ENCODE measurements at regions not wholly inside any gene's neighbourhood (a gene's known extent, or its start where the extent isn't known, plus 50 kb on each side); places are given as distances from the start of the nearest gene placed in this dataset.

GRCh38 chr10:59011972-59012632, 164.3 kb upstream of the PHYHIPL start:
- Histone ChIP-seq H4K20me1 (ENCODE audit: control insufficient read depth, insufficient read depth, low read length, poor library complexity, severe bottlenecking) (no peaks in the 10 kb centered on the region), H3K4me1 (ENCODE audit: control insufficient read depth in 2 of 2, insufficient read depth in 2 of 2, low read length in 2 of 2) (no peaks in the 10 kb centered on the region), H3K9me3 (ENCODE audit: control extremely low read depth in 1 of 3, control insufficient read depth in 2 of 3, insufficient read depth in 1 of 3, low read length in 2 of 3) (no peaks in the 10 kb centered on the region), H3K4me3 (ENCODE audit: control extremely low read depth in 1 of 5, extremely low read depth in 1 of 5, insufficient read depth in 1 of 5, low read depth in 2 of 5, low read length in 4 of 5) (no peak overlapping the region), H3K27ac (ENCODE audit: low read length in 2 of 2) (no peak overlapping the region), H3K36me3 (replicated peaks in 1 of 2; ENCODE audit: control extremely low read depth in 1 of 2, control insufficient read depth in 1 of 2, extremely low read depth in 1 of 2, insufficient read depth in 2 of 2, low read length in 1 of 2) (no peaks in the 10 kb centered on the region), H3K9ac (ENCODE audit: low read length) (no peak overlapping the region), H2AFZ (ENCODE audit: insufficient read depth, low read depth, low read length, poor library complexity, severe bottlenecking) (no peak overlapping the region), H3K27me3 (replicated peaks in 1 of 4; ENCODE audit: control extremely low read depth in 1 of 4, control insufficient read depth in 3 of 4, insufficient read depth in 4 of 4, low read length in 3 of 4) (no peaks in the 10 kb centered on the region), H3K79me2 (ENCODE audit: control insufficient read depth, insufficient read depth, low read length) (no peaks in the 10 kb centered on the region), H3K4me2 (replicated peaks; ENCODE audit: low read depth, low read length, poor library complexity, severe bottlenecking) (no peak overlapping the region)
- POLR2A ChIA-PET, result no interaction called here
- no peak for ATAC-seq (ENCODE audit: low read depth)
- H3K27ac Mint-ChIP-seq, result no peak overlapping the region
- no peak for DNase-seq
- TF ChIP-seq CTCF (IDR thresholded peaks at IDR 0.05) (no peak), EZH2 (IDR thresholded peaks at IDR 0.05; ENCODE audit: borderline replicate concordance, insufficient read depth, low read depth, low read length, poor library complexity, severe bottlenecking) (no peak)
- H3K27me3 Mint-ChIP-seq, result peaks cover 7% of the 10 kb centered on the region
- H3K9me3 Mint-ChIP-seq (ENCODE audit: insufficient read depth), result no peaks in the 10 kb centered on the region
- intact Hi-C loops (cut with micrococcal nuclease), result no loop called here
- CTCF ChIA-PET, result no interaction called here
- H3K4me3 Mint-ChIP-seq, result no peak overlapping the region
- no peaks in the 10 kb centered on the region for H3K4me1 Mint-ChIP-seq
- WGBS (ENCODE audit: insufficient coverage), result 100% methylated on average over 2 of the region's 7 CpGs

DNA sequence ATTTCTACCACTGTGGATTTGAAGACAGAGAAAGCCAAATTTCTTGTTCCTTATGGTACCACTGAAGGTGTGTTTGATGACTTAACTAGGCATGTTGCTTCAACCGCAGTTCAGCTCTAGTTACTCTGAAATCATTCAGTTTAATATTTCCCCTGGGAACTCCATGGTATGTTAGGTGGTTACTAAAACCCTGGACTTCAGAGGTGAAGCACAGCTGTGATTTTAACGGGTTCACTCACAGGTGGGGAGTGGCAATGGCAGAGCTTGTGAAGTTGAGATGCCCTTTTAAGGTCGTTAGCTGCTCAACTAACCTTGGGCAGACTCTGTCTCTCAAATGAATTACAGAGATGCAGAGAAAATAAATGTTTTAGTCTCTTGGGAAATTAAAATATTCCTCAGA, 163.6 kb upstream of the PHYHIPL start:
- Histone ChIP-seq H3K4me3 (ENCODE audit: control extremely low read depth in 1 of 5, extremely low read depth in 1 of 5, insufficient read depth in 1 of 5, low read depth in 2 of 5, low read length in 4 of 5) (no peak overlapping the region), H2AFZ (ENCODE audit: insufficient read depth, low read depth, low read length, poor library complexity, severe bottlenecking) (no peak overlapping the region), H3K79me2 (ENCODE audit: control insufficient read depth, insufficient read depth, low read length) (no peaks in the 10 kb centered on the region), H3K9me3 (ENCODE audit: control extremely low read depth in 1 of 3, control insufficient read depth in 2 of 3, insufficient read depth in 1 of 3, low read length in 2 of 3) (no peaks in the 10 kb centered on the region), H4K20me1 (ENCODE audit: control insufficient read depth, insufficient read depth, low read length, poor library complexity, severe bottlenecking) (no peaks in the 10 kb centered on the region), H3K4me2 (replicated peaks; ENCODE audit: low read depth, low read length, poor library complexity, severe bottlenecking) (no peak overlapping the region), H3K9ac (ENCODE audit: low read length) (no peak overlapping the region), H3K27me3 (replicated peaks in 1 of 4; ENCODE audit: control extremely low read depth in 1 of 4, control insufficient read depth in 3 of 4, insufficient read depth in 4 of 4, low read length in 3 of 4) (no peaks in the 10 kb centered on the region), H3K4me1 (ENCODE audit: control insufficient read depth in 2 of 2, insufficient read depth in 2 of 2, low read length in 2 of 2) (no peaks in the 10 kb centered on the region), H3K27ac (ENCODE audit: low read length in 2 of 2) (no peak overlapping the region), H3K36me3 (replicated peaks in 1 of 2; ENCODE audit: control extremely low read depth in 1 of 2, control insufficient read depth in 1 of 2, extremely low read depth in 1 of 2, insufficient read depth in 2 of 2, low read length in 1 of 2) (no peaks in the 10 kb centered on the region)
- Mint-ChIP-seq H3K9me3 (ENCODE audit: insufficient read depth) (no peaks in the 10 kb centered on the region), H3K4me3 (no peak overlapping the region), H3K27me3 (peaks cover 7% of the 10 kb centered on the region), H3K27ac (no peak overlapping the region), H3K4me1 (no peaks in the 10 kb centered on the region)
- no peak for DNase-seq
- POLR2A ChIA-PET, result no interaction called here
- CTCF ChIA-PET, result no interaction called here
- TF ChIP-seq EZH2 (IDR thresholded peaks at IDR 0.05; ENCODE audit: borderline replicate concordance, insufficient read depth, low read depth, low read length, poor library complexity, severe bottlenecking) (no peak), CTCF (IDR thresholded peaks at IDR 0.05) (no peak)
- intact Hi-C loops (cut with micrococcal nuclease), result no loop called here
- 48% methylated on average over 2 of the region's 3 CpGs for WGBS (ENCODE audit: insufficient coverage)
- ATAC-seq (ENCODE audit: low read depth), result no peak

Measured in B cell (primary cell).